ENCODE measurements at regions not wholly inside any gene's neighbourhood (a gene's known extent, or its start where the extent isn't known, plus 50 kb on each side); places are given as distances from the start of the nearest gene placed in this dataset.
"Not testable (repeated sequence)": the region's sequence is repeated elsewhere in the genome, so short reads cannot be mapped to it uniquely, and the experiment has no call there.

DNA sequence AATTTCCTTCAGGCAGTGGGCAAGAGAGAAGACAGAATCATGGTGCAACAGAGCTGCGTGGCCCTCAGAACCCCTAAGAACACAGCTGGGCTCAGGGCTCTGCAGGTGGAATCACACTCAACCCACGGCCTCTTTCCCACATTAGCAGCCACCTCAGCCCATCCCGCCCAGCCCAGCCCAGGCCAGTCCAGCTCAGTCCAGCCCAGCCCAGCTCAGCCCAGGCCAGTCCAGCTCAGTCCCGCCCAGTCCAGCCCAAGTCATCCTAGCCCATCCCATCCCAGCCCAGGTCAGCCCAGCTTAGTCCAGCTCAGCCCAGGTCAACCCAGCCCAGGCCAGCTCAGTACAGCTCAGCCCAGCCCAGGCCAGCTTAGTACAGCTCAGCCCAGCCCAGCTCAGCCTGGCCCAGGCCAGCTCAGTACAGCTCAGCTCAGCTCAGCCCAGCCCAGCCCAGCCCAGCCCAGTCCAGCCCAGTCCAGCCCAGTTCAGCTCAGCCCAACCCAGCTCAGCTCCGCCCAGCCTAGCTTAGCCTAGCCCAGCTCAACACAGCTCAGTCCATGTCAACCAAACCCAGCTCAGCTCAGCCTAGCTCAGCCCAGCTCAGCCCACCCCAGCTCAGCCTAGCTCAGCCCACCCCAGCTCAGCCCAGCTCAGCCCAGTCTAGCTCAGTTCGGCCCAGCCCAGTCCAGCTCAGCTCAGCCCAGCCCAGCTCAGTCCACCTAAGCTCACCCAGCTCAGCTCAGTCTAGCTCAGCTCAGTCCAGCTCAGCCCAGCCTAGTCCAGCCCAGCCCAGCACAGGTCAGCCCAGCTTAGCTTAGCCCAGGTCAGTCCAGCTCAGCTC lies 183.1 kb downstream of the TMEM121 start:
- in situ Hi-C loops (cut with MboI), result no loop called here
- H3K4me1 ChIP-seq (ENCODE audit: insufficient read depth), result no peaks in the 10 kb centered on the region
- H3F3A ChIP-seq (ENCODE audit: insufficient read depth), result no peaks in the 10 kb centered on the region
- no peak overlapping the region for H3K27ac ChIP-seq
- H3K9me2 ChIP-seq (ENCODE audit: insufficient read depth), result no peaks in the 10 kb centered on the region
- H3K27me3 ChIP-seq (replicated peaks; ENCODE audit: insufficient read depth), result no peaks in the 10 kb centered on the region
- H3K4me2 ChIP-seq (ENCODE audit: unreplicated experiment), result no peak overlapping the region
- TF ChIP-seq EZH2 (IDR thresholded peaks at IDR 0.05; ENCODE audit: insufficient read depth, poor library complexity, severe bottlenecking) (no peak), EZH2phosphoT487 (IDR thresholded peaks at IDR 0.05; ENCODE audit: insufficient read depth, low read depth) (no peak)
- 41 to 59% methylated on average over 3 to 6 of the region's 6 CpGs for WGBS, 2 experiments (ENCODE audit: low coverage in 1 of 2, low lambda C conversion rate in 2 of 2, missing lambda C conversion rate in 2 of 2)
- no peaks in the 10 kb centered on the region for H3K36me3 ChIP-seq (ENCODE audit: low read depth)
- H4K20me1 ChIP-seq (ENCODE audit: insufficient read depth), result no peaks in the 10 kb centered on the region
- no peak overlapping the region for H3K9ac ChIP-seq
- H3K4me3 ChIP-seq, result no peak overlapping the region
- H2AFZ ChIP-seq, result no peak overlapping the region
- H3K9me3 ChIP-seq (ENCODE audit: low read depth), result no peaks in the 10 kb centered on the region
- no peaks in the 10 kb centered on the region for H3K79me2 ChIP-seq (ENCODE audit: insufficient read depth)
- DNase-seq, result no peak

DNA sequence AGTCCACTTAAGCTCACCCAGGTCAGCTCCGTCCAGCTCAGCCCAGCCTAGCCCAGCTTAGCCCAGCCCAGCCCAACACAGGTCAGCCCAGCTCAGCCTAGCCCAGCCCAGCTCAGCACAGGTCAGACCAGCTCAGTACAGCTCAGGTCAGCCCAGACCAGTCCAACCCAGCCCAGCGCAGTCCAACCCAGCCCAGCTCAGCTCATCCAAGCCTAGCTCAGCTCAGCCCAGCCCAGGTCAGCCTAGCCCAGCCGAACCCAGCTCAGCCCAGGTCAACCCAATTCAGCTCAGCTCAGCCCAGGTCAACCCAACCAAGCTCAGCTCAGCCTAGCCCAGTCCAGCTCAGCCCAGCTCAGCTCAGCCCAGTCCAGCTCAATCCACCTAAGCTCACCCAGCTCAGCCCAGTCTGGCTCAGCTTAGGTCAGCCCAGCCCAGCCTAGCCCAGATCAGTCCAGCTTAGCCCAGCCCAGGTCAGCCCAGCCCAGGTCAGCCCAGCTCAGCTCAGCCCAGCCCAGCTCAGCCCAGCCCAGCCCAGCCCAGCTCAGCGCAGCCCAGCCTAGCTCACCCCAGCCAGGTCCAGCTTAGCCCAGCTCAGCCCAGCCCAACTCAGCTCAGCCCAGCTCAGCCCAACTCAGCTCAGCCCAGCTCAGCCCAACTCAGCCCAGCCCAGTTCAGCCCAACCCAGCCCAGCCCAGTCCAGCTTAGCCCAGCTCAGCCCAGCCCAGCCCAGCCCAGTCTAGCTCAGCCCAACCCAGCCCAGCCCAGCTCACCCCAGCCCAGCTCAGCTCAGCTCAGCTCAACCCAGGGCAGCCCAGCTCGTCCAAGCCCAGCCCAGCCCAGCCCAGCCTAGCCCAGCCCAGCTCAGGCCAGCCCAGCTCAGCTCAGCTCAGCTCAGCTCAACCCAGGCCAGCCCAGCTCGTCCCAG lies 184.0 kb downstream of the TMEM121 start:
- 33 to 34% methylated on average over 3 of the region's 6 CpGs for WGBS, 2 experiments (ENCODE audit: low coverage in 1 of 2, low lambda C conversion rate in 2 of 2, missing lambda C conversion rate in 2 of 2)
- in situ Hi-C loops (cut with MboI), result no loop called here
- Histone ChIP-seq H3K36me3 (ENCODE audit: low read depth) (no peaks in the 10 kb centered on the region), H2AFZ (no peak overlapping the region), H3K27ac (no peak overlapping the region), H3K9me3 (ENCODE audit: low read depth) (no peaks in the 10 kb centered on the region), H3K9me2 (ENCODE audit: insufficient read depth) (no peaks in the 10 kb centered on the region), H3K79me2 (ENCODE audit: insufficient read depth) (no peaks in the 10 kb centered on the region), H3K4me2 (ENCODE audit: unreplicated experiment) (no peak overlapping the region), H3K9ac (no peak overlapping the region), H3K27me3 (replicated peaks; ENCODE audit: insufficient read depth) (no peaks in the 10 kb centered on the region), H3K4me1 (ENCODE audit: insufficient read depth) (no peaks in the 10 kb centered on the region), H3K4me3 (no peak overlapping the region), H3F3A (ENCODE audit: insufficient read depth) (no peaks in the 10 kb centered on the region), H4K20me1 (ENCODE audit: insufficient read depth) (no peaks in the 10 kb centered on the region)
- no peak for DNase-seq
- TF ChIP-seq EZH2 (IDR thresholded peaks at IDR 0.05; ENCODE audit: insufficient read depth, poor library complexity, severe bottlenecking) (no peak), EZH2phosphoT487 (IDR thresholded peaks at IDR 0.05; ENCODE audit: insufficient read depth, low read depth) (no peak)

DNA sequence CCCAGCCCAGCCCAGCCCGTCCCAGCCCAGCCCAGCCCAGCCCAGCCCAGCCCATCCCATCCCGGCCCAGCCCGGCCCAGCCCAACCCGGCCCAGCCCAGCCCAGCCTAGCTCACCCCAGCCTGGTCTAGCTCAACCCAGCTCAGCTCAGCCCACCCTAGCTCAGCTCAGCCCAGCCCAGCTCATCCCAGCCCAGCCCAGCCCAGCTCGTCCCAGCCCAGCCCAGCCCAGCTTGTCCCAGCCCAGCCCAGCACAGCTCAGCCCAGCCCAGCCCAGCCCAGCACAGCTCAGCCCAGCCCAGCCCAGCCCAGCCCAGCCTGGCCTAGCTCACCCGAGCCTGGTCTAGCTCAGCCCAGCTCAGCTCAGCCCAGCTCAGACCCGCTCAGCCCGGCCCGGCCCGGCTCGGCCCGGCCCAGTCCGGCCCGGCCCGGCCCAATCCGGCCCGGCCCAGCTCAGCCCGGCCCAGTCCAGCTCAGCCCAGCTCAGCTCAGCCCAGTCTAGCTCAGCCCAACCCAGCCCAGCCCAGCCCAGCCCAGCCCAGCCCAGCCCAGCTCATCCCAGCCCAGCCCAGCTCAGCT lies 184.7 kb downstream of the TMEM121 start:
- in situ Hi-C loops (cut with MboI), result no loop called here
- no peaks in the 10 kb centered on the region for H3K9me2 ChIP-seq (ENCODE audit: insufficient read depth)
- H3K4me2 ChIP-seq (ENCODE audit: unreplicated experiment), result no peak overlapping the region
- no peaks in the 10 kb centered on the region for H4K20me1 ChIP-seq (ENCODE audit: insufficient read depth)
- no peaks in the 10 kb centered on the region for H3F3A ChIP-seq (ENCODE audit: insufficient read depth)
- H3K4me1 ChIP-seq (ENCODE audit: insufficient read depth), result no peaks in the 10 kb centered on the region
- H3K9me3 ChIP-seq (ENCODE audit: low read depth), result no peaks in the 10 kb centered on the region
- H3K27me3 ChIP-seq (replicated peaks; ENCODE audit: insufficient read depth), result no peaks in the 10 kb centered on the region
- no peak for DNase-seq
- H3K36me3 ChIP-seq (ENCODE audit: low read depth), result no peaks in the 10 kb centered on the region
- H3K9ac ChIP-seq, result no peak overlapping the region
- H3K4me3 ChIP-seq, result no peak overlapping the region
- H2AFZ ChIP-seq, result no peak overlapping the region
- WGBS, 2 experiments (ENCODE audit: low coverage in 1 of 2, low lambda C conversion rate in 2 of 2, missing lambda C conversion rate in 2 of 2), result 65% methylated on average over 7 of the region's 18 CpGs; no CpG with 5 or more reads in 1 of the 2 experiments
- H3K27ac ChIP-seq, result no peak overlapping the region
- TF ChIP-seq EZH2 (IDR thresholded peaks at IDR 0.05; ENCODE audit: insufficient read depth, poor library complexity, severe bottlenecking) (no peak), EZH2phosphoT487 (IDR thresholded peaks at IDR 0.05; ENCODE audit: insufficient read depth, low read depth) (no peak)
- H3K79me2 ChIP-seq (ENCODE audit: insufficient read depth), result no peaks in the 10 kb centered on the region

DNA sequence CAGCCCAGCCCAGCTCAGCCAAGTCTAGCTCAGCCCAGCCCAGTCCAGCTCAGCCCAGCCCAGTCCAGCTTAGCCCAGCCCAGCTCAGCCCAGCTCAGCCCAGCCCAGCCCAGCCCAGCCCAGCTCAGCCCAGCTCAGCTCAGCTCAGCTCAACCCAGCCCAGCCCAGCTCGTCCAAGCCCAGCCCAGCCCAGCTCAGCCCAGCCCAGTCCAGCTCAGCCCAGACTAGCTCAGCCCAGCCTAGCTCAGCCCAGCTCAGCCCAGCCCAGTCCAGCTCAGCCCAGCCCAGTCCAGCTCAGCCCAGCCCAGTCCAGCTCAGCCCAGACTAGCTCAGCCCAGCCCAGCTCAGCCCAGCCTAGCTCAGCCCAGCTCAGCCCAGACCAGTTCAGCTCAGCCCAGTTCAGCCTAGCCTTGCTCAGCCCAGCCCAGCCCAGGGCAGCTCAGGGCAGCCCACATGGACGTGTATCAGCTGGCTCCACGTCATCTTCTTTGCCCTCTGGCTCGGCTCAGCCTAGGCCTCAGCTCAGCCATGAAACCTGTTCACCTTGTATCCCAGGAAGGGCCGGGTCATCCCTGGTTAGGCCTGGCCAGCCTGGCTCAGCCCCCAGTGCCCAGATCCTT lies 185.6 kb downstream of the TMEM121 start:
- no peak for DNase-seq
- no peak for TF ChIP-seq EZH2phosphoT487 (IDR thresholded peaks at IDR 0.05; ENCODE audit: insufficient read depth, low read depth)
- no peak for TF ChIP-seq EZH2 (IDR thresholded peaks at IDR 0.05; ENCODE audit: insufficient read depth, poor library complexity, severe bottlenecking)
- Histone ChIP-seq H3K9ac (no peak overlapping the region), H2AFZ (no peak overlapping the region), H3K27ac (no peak overlapping the region), H3K4me3 (no peak overlapping the region), H3K79me2 (ENCODE audit: insufficient read depth) (no peaks in the 10 kb centered on the region), H3K4me1 (ENCODE audit: insufficient read depth) (no peaks in the 10 kb centered on the region), H3K9me3 (ENCODE audit: low read depth) (no peaks in the 10 kb centered on the region), H4K20me1 (ENCODE audit: insufficient read depth) (no peaks in the 10 kb centered on the region), H3K36me3 (ENCODE audit: low read depth) (no peaks in the 10 kb centered on the region), H3K27me3 (replicated peaks; ENCODE audit: insufficient read depth) (no peaks in the 10 kb centered on the region), H3K9me2 (ENCODE audit: insufficient read depth) (no peaks in the 10 kb centered on the region), H3K4me2 (ENCODE audit: unreplicated experiment) (no peak overlapping the region), H3F3A (ENCODE audit: insufficient read depth) (no peaks in the 10 kb centered on the region)
- in situ Hi-C loops (cut with MboI), result no loop called here
- 31 to 40% methylated on average over 4 to 5 of the region's 5 CpGs for WGBS, 2 experiments (ENCODE audit: low coverage in 1 of 2, low lambda C conversion rate in 2 of 2, missing lambda C conversion rate in 2 of 2)

DNA sequence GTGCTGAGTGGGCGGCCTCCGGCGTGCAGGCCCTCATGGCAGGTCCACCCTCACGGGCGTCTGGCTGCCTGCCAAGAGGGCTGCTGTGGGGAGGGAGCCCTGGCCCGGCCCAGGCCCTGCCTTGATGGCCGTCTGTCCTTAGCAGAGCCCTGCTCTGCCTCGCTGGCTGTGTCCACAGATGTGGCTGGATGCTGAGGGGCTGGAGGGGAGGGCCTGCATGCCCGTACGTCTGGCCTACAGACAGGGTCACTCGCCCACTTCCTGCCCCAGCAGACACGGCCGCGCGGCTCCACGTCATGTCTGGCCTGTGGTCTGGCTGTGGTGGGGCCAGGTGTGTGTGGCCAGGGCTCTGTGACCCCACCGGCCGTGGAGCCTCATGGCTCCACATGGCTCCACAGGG lies 186.3 kb downstream of the TMEM121 start:
- in situ Hi-C loops (cut with MboI); H3K9me3 ChIP-seq (ENCODE audit: low read depth); H3K9ac ChIP-seq; H3K27me3 ChIP-seq (replicated peaks; ENCODE audit: insufficient read depth); H3K36me3 ChIP-seq (ENCODE audit: low read depth); H2AFZ ChIP-seq; DNase-seq; H3K4me1 ChIP-seq (ENCODE audit: insufficient read depth); H3K27ac ChIP-seq; H3K4me3 ChIP-seq; H4K20me1 ChIP-seq (ENCODE audit: insufficient read depth); H3F3A ChIP-seq (ENCODE audit: insufficient read depth); H3K9me2 ChIP-seq (ENCODE audit: insufficient read depth); H3K4me2 ChIP-seq (ENCODE audit: unreplicated experiment); H3K79me2 ChIP-seq (ENCODE audit: insufficient read depth): not testable (repeated sequence)
- 72 to 84% methylated on average over 2 to 7 of the region's 18 CpGs for WGBS, 2 experiments (ENCODE audit: low coverage in 1 of 2, low lambda C conversion rate in 2 of 2, missing lambda C conversion rate in 2 of 2)

DNA sequence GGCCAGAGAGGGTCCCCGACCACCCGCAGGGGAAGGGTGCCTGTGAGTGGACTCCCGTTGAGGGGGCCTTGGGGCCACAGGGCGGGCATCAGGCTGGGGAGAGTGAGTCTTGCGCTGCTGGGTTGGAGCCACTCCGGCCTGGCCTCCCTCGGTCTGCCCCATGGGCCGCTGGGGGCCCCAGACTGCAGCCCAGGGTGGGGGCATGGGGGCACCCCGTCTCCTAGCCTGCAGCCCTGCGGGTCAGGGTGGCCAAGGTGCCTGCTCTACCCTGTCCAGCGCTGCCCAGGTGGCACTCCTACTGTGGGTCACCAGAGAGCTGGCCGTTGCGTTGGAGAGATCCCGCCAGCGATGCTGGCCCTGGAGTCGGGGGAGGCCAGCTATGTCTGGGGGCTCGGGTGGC lies 186.8 kb downstream of the TMEM121 start:
- H2AFZ ChIP-seq; H3K9me3 ChIP-seq (ENCODE audit: low read depth); DNase-seq; H3K27me3 ChIP-seq (replicated peaks; ENCODE audit: insufficient read depth); H3K27ac ChIP-seq; H3K9me2 ChIP-seq (ENCODE audit: insufficient read depth); H3F3A ChIP-seq (ENCODE audit: insufficient read depth); H3K4me1 ChIP-seq (ENCODE audit: insufficient read depth); H4K20me1 ChIP-seq (ENCODE audit: insufficient read depth); H3K9ac ChIP-seq; H3K4me2 ChIP-seq (ENCODE audit: unreplicated experiment); H3K79me2 ChIP-seq (ENCODE audit: insufficient read depth); H3K4me3 ChIP-seq; in situ Hi-C loops (cut with MboI); H3K36me3 ChIP-seq (ENCODE audit: low read depth): not testable (repeated sequence)
- WGBS, 2 experiments (ENCODE audit: low coverage in 1 of 2, low lambda C conversion rate in 2 of 2, missing lambda C conversion rate in 2 of 2), result 58 to 80% methylated on average over 1 to 9 of the region's 17 CpGs
